Heart right ventricle (tissue), 16 donors: ENCODE measurements at regions not wholly inside any gene's neighbourhood (a gene's known extent, or its start where the extent isn't known, plus 50 kb on each side); places are given as distances from the start of the nearest gene placed in this dataset.
A peak's percentile ranks its signal among the peaks of the same experiment; 100 is the strongest.
"Not testable (repeated sequence)": the region's sequence is repeated elsewhere in the genome, so short reads cannot be mapped to it uniquely, and the experiment has no call there.

Source experiments
- ATAC-seq, 8 donors: fragments of 200-7000 bp; cut with Tn5 transposase; one replicate each; pipeline ENCODE4 v1.9.1; 2020; ENCODE audit warnings: mild to moderate bottlenecking in 8 of 8, moderate library complexity in 8 of 8, moderate number of reproducible peaks in 1 of 8
- DNase-seq, 2 donors: peaks; one replicate each; pipeline ENCODE4 v3.0.0-alpha.2; 2020
- H3K27ac ChIP-seq, 10 donors: fragments of 200-600 bp; sonication (generic) in 2 of 10; one replicate each; pipeline versions ENCODE4 v1.5.0 to v1.8.0; 2020 to 2022; ENCODE audit warnings: mild to moderate bottlenecking in 3 of 10
- H3K27me3 ChIP-seq, 7 donors: fragments of 200-600 bp; one replicate each; pipeline ENCODE4 v1.8.0; 2021 to 2022; ENCODE audit warnings: mild to moderate bottlenecking in 2 of 7
- H3K36me3 ChIP-seq, 9 donors: fragments of 200-600 bp; sonication (generic) in 1 of 9; one replicate each; pipeline versions ENCODE4 v1.5.0 to v1.8.0; 2020 to 2022; ENCODE audit warnings: mild to moderate bottlenecking in 2 of 9
- H3K4me1 ChIP-seq, 9 donors: fragments of 200-600 bp; sonication (generic) in 1 of 9; one replicate each; pipeline versions ENCODE4 v1.5.0 to v1.8.0; 2020 to 2022; ENCODE audit warnings: mild to moderate bottlenecking in 4 of 9
- H3K4me3 ChIP-seq, 10 donors: fragments of 200-600 bp; sonication (generic) in 2 of 10; one replicate each; pipeline versions ENCODE4 v1.5.0 to v1.8.0; 2020 to 2022; ENCODE audit warnings: mild to moderate bottlenecking in 7 of 10, moderate library complexity in 2 of 10
- H3K9me3 ChIP-seq, 11 donors: fragments of 200-600 bp in 10 of 11; sonication (generic) in 2 of 11; one replicate each; pipeline versions ENCODE4 v1.5.0 to v1.8.0; 2013 to 2022; ENCODE audit warnings: mild to moderate bottlenecking in 2 of 11, control low read depth in 1 of 11, moderate library complexity in 1 of 11
- CTCF ChIP-seq, 9 donors: fragments of 200-600 bp; sonication (generic) in 2 of 9; IDR thresholded peaks; one replicate each; pipeline versions ENCODE4 v1.5.0 to v1.8.0; 2021 to 2022; ENCODE audit warnings: antibody characterized with exemption in 9 of 9, mild to moderate bottlenecking in 5 of 9, moderate library complexity in 1 of 9
- WGBS, 2 donors: extraction: QIAGEN DNeasy Blood & Tissue Kit; methylation state at CpG; one replicate each; pipeline ENCODE4 v1.1.7; 2013; ENCODE audit warnings: inconsistent platforms in 1 of 2; 5-methylcytosine and 5-hydroxymethylcytosine counted together
- intact Hi-C, 10 donors: fragments of 100-400 bp; cut with DNase I; formaldehyde crosslinking; loops; one replicate each; pipeline versions ENCODE4 v1.11.1 to v1.14.2; 2022
- donor health status: Arrhythmogenic right ventricular cardiomyopathy.
- donor health status: ischemic (EF 13 %, LVEDD 7.1; RV severe dilation, severe dysfunction).
- donor health status: healthy with polysubstance abuse.
- donor health status: DM: no; HTN: yes; CAD: no.
- donor health status: DM: no; HTN: no; CAD: no.
- donor health status: ischemic (EF 25% LVEDD 6.9; RV normal size, moderate dysfunction).
- donor health status: ischemic (EF 25% LVEDD 5.7; RV mildly dilated, moderate dysfunction).
- donor health status: healthy.
- donor health status: DM: yes; HTN: yes; CAD: no.
- donor health status: Ischemic cardiomyopathy.
- donor health status: ischemic (EF 35%, LVEDD 5.7; RV mildly dilated, moderate dysfunction).
- donor health status: nonischemic (EF 11% LVEDD 7.7; RV severe dilation, severe dysfunction).
- donor health status: DM: yes; HTN: yes; CAD: no.
- donor health status: PGD.
- donor health status: ischemic (EF 29% LVEDD 5.4; RV normal size, mild dysfunction).
- donor health status: nonischemic (EF 23%, LVEDD 6.1; RV moderate dilation, normal function).

- intact Hi-C loops: no loop called here
- H3K27ac ChIP-seq: no peak overlapping the region
- no peaks in the 10 kb centered on the region for H3K36me3 ChIP-seq
- H3K27me3 ChIP-seq: no peaks in the 10 kb centered on the region
- no peaks in the 10 kb centered on the region for H3K9me3 ChIP-seq
- 73% methylated on average over 9 of the region's 9 CpGs for WGBS, 2 donors
- no peak for TF ChIP-seq CTCF (IDR thresholded peaks at IDR 0.05)
- no peak overlapping the region for H3K4me3 ChIP-seq
- ATAC-seq (no peak), DNase-seq (no peak)
- H3K4me1 ChIP-seq: no peaks in the 10 kb centered on the region
Measured at GRCh38 chr2:65913813-65914212, 481.4 kb upstream of the SPRED2 start.

GRCh38 chr2:65901756-65902155 is 469.4 kb upstream of the SPRED2 start:
- peak in 1 of 2 donors; percentile 15 for DNase-seq

GRCh38 chr2:65896446-65896845 is 464.0 kb upstream of the SPRED2 start:
- peaks cover 0 to 3% (median 0%) of the 10 kb centered on the region in 7 donors for H3K27me3 ChIP-seq
- H3K9me3 ChIP-seq: peaks cover 0 to 23% (median 0%) of the 10 kb centered on the region in 11 donors
- intact Hi-C loops: no loop called here
- no peak overlapping the region for H3K27ac ChIP-seq
- no peaks in the 10 kb centered on the region for H3K36me3 ChIP-seq
- ATAC-seq: no peak
- DNase-seq: no peak
- no peak for TF ChIP-seq CTCF (IDR thresholded peaks at IDR 0.05)
- WGBS, 2 donors: 90 to 92% methylated on average over 4 of the region's 4 CpGs
- H3K4me3 ChIP-seq: no peak overlapping the region
- peaks cover 0 to 3% (median 0%) of the 10 kb centered on the region in 9 donors for H3K4me1 ChIP-seq

More at GRCh38 chr2:65901756-65902155, 469.4 kb upstream of the SPRED2 start:
- peaks cover 0 to 8% (median 0%) of the 10 kb centered on the region in 9 donors for H3K4me1 ChIP-seq
- no peak for TF ChIP-seq CTCF (IDR thresholded peaks at IDR 0.05)
- intact Hi-C loops: no loop called here
- H3K27ac ChIP-seq: no peak overlapping the region
- 6 to 22% methylated on average over 1 of the region's 1 CpG for whole genome bisulfite sequencing, 2 donors
- H3K4me3 ChIP-seq: no peak overlapping the region
- peak in 4 of 8 donors; percentile 11 to 65 (median 30) for ATAC-seq
- peaks cover 0 to 18% (median 0%) of the 10 kb centered on the region in 11 donors for H3K9me3 ChIP-seq
- H3K36me3 ChIP-seq: no peaks in the 10 kb centered on the region
- peaks cover 0 to 3% (median 0%) of the 10 kb centered on the region in 7 donors for H3K27me3 ChIP-seq

GRCh38 chr2:65890131-65890530 is 457.7 kb upstream of the SPRED2 start:
- 44 to 53% methylated on average over 6 of the region's 6 CpGs for WGBS, 2 donors
- H3K9me3 ChIP-seq: peaks cover 0 to 23% (median 0%) of the 10 kb centered on the region in 11 donors
- H3K36me3 ChIP-seq, DNase-seq, H3K4me1 ChIP-seq, ATAC-seq, H3K27ac ChIP-seq, intact Hi-C loops, H3K4me3 ChIP-seq: not testable (repeated sequence)
- peaks cover 0 to 12% (median 0%) of the 10 kb centered on the region in 7 donors for H3K27me3 ChIP-seq

- no peaks in the 10 kb centered on the region for H3K9me3 ChIP-seq
- no peaks in the 10 kb centered on the region for H3K36me3 ChIP-seq
- H3K4me1 ChIP-seq: no peaks in the 10 kb centered on the region
- peaks cover 0 to 22% (median 7%) of the 10 kb centered on the region in 7 donors for H3K27me3 ChIP-seq
- intact Hi-C loops: no loop called here
- no peak for DNase-seq
- ATAC-seq: peak in 2 of 8 donors; percentile 13 to 35
- 13 to 39% methylated on average over 1 of the region's 1 CpG for WGBS, 2 donors
- H3K4me3 ChIP-seq: no peak overlapping the region
- no peak for TF ChIP-seq CTCF (IDR thresholded peaks at IDR 0.05)
- H3K27ac ChIP-seq: no peak overlapping the region
Measured at GRCh38 chr2:65885266-65885665, 452.9 kb upstream of the SPRED2 start.
